GM23338 (cell line): ENCODE measurements at regions not wholly inside any gene's neighbourhood (a gene's known extent, or its start where the extent isn't known, plus 50 kb on each side); places are given as distances from the start of the nearest gene placed in this dataset.

Experiments
- ATAC-seq: fragments of 200-7000 bp; cut with Tn5 transposase; 3 replicates; pipeline ENCODE4 v1.9.1; 2020
- DNase-seq: peaks from one replicate; pipeline ENCODE4 v3.0.0-alpha.2; 2015; ENCODE audit warnings: low spot score
- H2AFZ ChIP-seq: fragments of 200-600 bp; sonication (generic); 2 replicates; pipeline ENCODE4 v1.8.0; 2016; ENCODE audit warnings: antibody characterized with exemption, mild to moderate bottlenecking, moderate library complexity
- H3F3A ChIP-seq: fragments of 200-600 bp; sonication (generic); replicated peaks from 2 replicates; pipeline ENCODE4 v1.8.0; 2017; ENCODE audit warnings: antibody characterized with exemption, mixed run types, low read depth
- H3K27ac ChIP-seq: fragments of 200-600 bp; sonication (generic); 2 replicates; pipeline ENCODE4 v1.6.1; 2016; ENCODE audit warnings: low read depth
- H3K27me3 ChIP-seq: fragments of 200-600 bp; sonication (generic); 2 replicates; pipeline ENCODE4 v1.8.0; 2016; ENCODE audit warnings: mild to moderate bottlenecking, mixed run types, moderate library complexity; ENCODE audit not compliant: insufficient read depth
- H3K36me3 ChIP-seq: fragments of 200-600 bp; sonication (generic); 2 replicates; pipeline ENCODE4 v1.8.0; 2016; ENCODE audit warnings: mild to moderate bottlenecking; ENCODE audit not compliant: insufficient read depth
- H3K4me1 ChIP-seq: fragments of 200-600 bp; sonication (generic); 2 replicates; pipeline ENCODE4 v1.8.0; 2016; ENCODE audit warnings: mild to moderate bottlenecking, moderate library complexity; ENCODE audit not compliant: insufficient read depth
- H3K4me2 ChIP-seq: fragments of 200-600 bp; sonication (generic); 2 replicates; pipeline ENCODE4 v1.7.1; 2017; ENCODE audit warnings: mixed run types
- H3K4me3 ChIP-seq: fragments of 200-600 bp; sonication (generic); 2 replicates; pipeline ENCODE4 v1.6.1; 2016; ENCODE audit warnings: mixed run types
- H3K79me2 ChIP-seq: fragments of 200-600 bp; sonication (generic); replicated peaks from 2 replicates; pipeline ENCODE4 v1.8.0; 2017; ENCODE audit warnings: mild to moderate bottlenecking; ENCODE audit not compliant: insufficient read depth
- H3K9me2 ChIP-seq: fragments of 200-600 bp; sonication (generic); 2 replicates; pipeline ENCODE4 v1.8.0; 2017; ENCODE audit not compliant: insufficient read depth
- H4K20me1 ChIP-seq: fragments of 200-600 bp; sonication (generic); replicated peaks from 2 replicates; pipeline ENCODE4 v1.8.0; 2017; ENCODE audit warnings: mild to moderate bottlenecking; ENCODE audit not compliant: insufficient read depth
- H3K27ac Mint-ChIP-seq: 2 replicates; pipeline ENCODE4 v1.8.0; 2020; ENCODE audit warnings: inconsistent platforms, mild to moderate bottlenecking, moderate library complexity, mixed read lengths
- H3K27me3 Mint-ChIP-seq: 3 replicates; pipeline ENCODE4 v1.8.0; 2022; ENCODE audit warnings: low read depth, mild to moderate bottlenecking, moderate library complexity, mixed read lengths, inconsistent platforms; ENCODE audit not compliant: insufficient read depth, poor library complexity
- H3K36me3 Mint-ChIP-seq: 3 replicates; pipeline ENCODE4 v1.8.0; 2021; ENCODE audit warnings: low read depth, mild to moderate bottlenecking, inconsistent platforms, moderate library complexity, mixed read lengths
- H3K4me1 Mint-ChIP-seq: 3 replicates; pipeline ENCODE4 v1.8.0; 2020; ENCODE audit warnings: mild to moderate bottlenecking, inconsistent platforms, mixed read lengths
- H3K4me3 Mint-ChIP-seq: 3 replicates; pipeline ENCODE4 v1.8.0; 2021; ENCODE audit warnings: moderate library complexity, mild to moderate bottlenecking, inconsistent platforms, mixed read lengths
- H3K9me3 Mint-ChIP-seq: 3 replicates; pipeline ENCODE4 v1.8.0; 2020; ENCODE audit warnings: moderate library complexity, mild to moderate bottlenecking, inconsistent platforms, mixed read lengths
- CREB1 ChIP-seq: fragments of 250-450 bp; sonication (Bioruptor Pico); IDR thresholded peaks from 2 replicates; pipeline ENCODE4 v1.5.0; 2020; ENCODE audit warnings: low read depth, mild to moderate bottlenecking, moderate library complexity
- EZH2 ChIP-seq: fragments of 200-600 bp; sonication (generic); IDR thresholded peaks from one replicate; pipeline ENCODE4 v1.8.0; 2017; ENCODE audit warnings: antibody characterized with exemption, mild to moderate bottlenecking, low read depth; ENCODE audit not compliant: unreplicated experiment
- EZH2phosphoT487 ChIP-seq: fragments of 200-600 bp; sonication (generic); IDR thresholded peaks from one replicate; pipeline ENCODE4 v1.8.1; 2018; ENCODE audit warnings: antibody characterized with exemption; ENCODE audit not compliant: unreplicated experiment
- JUNB ChIP-seq: IDR thresholded peaks from one replicate; pipeline ENCODE4 v1.6.1; 2016; ENCODE audit warnings: antibody characterized with exemption; ENCODE audit not compliant: unreplicated experiment
- NANOG ChIP-seq: IDR thresholded peaks from 2 replicates; pipeline ENCODE4 v1.6.1; 2016; ENCODE audit warnings: antibody characterized with exemption, borderline replicate concordance
- POLR2AphosphoS5 ChIP-seq: IDR thresholded peaks from 2 replicates; pipeline ENCODE4 v1.6.1; 2016; ENCODE audit warnings: antibody characterized with exemption, low read depth
- STAT1 ChIP-seq: IDR thresholded peaks from one replicate; pipeline ENCODE4 v1.6.1; 2016; ENCODE audit warnings: antibody characterized with exemption; ENCODE audit not compliant: unreplicated experiment
- ZNF114 ChIP-seq: fragments of 250-450 bp; sonication (Bioruptor Pico); IDR thresholded peaks from 2 replicates; pipeline ENCODE4 v1.5.0; 2020; ENCODE audit warnings: mild to moderate bottlenecking, moderate library complexity
- ZNF331 ChIP-seq: fragments of 250-450 bp; sonication (Bioruptor Pico); IDR thresholded peaks from 2 replicates; pipeline ENCODE4 v1.5.0; 2020; ENCODE audit warnings: low read depth, mild to moderate bottlenecking, moderate library complexity
- TF ChIP-seq, protein P1 (sequence below), 2 experiments: fragments of 200-600 bp in 1 of 2; sonication (generic) in 1 of 2; conservative IDR thresholded peaks; 2 replicates each; pipeline versions ENCODE4 v1.5.1 to v1.6.1; 2016 to 2017; ENCODE audit warnings: antibody characterized with exemption in 2 of 2, low read depth in 2 of 2, mild to moderate bottlenecking in 2 of 2, moderate library complexity in 1 of 2
- TF ChIP-seq, protein P2 (sequence below): IDR thresholded peaks from 2 replicates; pipeline ENCODE4 v1.6.1; 2016; ENCODE audit warnings: antibody characterized with exemption
- TF ChIP-seq, protein P3 (sequence below): fragments of 250-450 bp; sonication (Bioruptor Pico); IDR thresholded peaks from 2 replicates; pipeline ENCODE4 v1.5.0; 2020; ENCODE audit warnings: mild to moderate bottlenecking, moderate library complexity
- TF ChIP-seq, protein P4 (sequence below): IDR thresholded peaks from one replicate; pipeline ENCODE4 v1.6.1; 2018; ENCODE audit warnings: antibody characterized with exemption; ENCODE audit not compliant: unreplicated experiment

- no peaks in the 10 kb centered on the region for H3F3A ChIP-seq
- TF ChIP-seq, protein P1, sequence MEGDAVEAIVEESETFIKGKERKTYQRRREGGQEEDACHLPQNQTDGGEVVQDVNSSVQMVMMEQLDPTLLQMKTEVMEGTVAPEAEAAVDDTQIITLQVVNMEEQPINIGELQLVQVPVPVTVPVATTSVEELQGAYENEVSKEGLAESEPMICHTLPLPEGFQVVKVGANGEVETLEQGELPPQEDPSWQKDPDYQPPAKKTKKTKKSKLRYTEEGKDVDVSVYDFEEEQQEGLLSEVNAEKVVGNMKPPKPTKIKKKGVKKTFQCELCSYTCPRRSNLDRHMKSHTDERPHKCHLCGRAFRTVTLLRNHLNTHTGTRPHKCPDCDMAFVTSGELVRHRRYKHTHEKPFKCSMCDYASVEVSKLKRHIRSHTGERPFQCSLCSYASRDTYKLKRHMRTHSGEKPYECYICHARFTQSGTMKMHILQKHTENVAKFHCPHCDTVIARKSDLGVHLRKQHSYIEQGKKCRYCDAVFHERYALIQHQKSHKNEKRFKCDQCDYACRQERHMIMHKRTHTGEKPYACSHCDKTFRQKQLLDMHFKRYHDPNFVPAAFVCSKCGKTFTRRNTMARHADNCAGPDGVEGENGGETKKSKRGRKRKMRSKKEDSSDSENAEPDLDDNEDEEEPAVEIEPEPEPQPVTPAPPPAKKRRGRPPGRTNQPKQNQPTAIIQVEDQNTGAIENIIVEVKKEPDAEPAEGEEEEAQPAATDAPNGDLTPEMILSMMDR (conservative IDR thresholded peaks at IDR 0.05; ENCODE audit: low read depth in 2 of 2) = no peak
- TF ChIP-seq STAT1 (no peak), NANOG (no peak), ZNF114 (CRISPR knock-in tag) (no peak), EZH2phosphoT487 (no peak), ZNF331 (CRISPR knock-in tag) (no peak), CREB1 (CRISPR knock-in tag) (no peak), JUNB (no peak), EZH2 (no peak), POLR2AphosphoS5 (no peak)
- TF ChIP-seq, protein P2, sequence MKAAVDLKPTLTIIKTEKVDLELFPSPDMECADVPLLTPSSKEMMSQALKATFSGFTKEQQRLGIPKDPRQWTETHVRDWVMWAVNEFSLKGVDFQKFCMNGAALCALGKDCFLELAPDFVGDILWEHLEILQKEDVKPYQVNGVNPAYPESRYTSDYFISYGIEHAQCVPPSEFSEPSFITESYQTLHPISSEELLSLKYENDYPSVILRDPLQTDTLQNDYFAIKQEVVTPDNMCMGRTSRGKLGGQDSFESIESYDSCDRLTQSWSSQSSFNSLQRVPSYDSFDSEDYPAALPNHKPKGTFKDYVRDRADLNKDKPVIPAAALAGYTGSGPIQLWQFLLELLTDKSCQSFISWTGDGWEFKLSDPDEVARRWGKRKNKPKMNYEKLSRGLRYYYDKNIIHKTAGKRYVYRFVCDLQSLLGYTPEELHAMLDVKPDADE = no peak
- TF ChIP-seq, protein P3, sequence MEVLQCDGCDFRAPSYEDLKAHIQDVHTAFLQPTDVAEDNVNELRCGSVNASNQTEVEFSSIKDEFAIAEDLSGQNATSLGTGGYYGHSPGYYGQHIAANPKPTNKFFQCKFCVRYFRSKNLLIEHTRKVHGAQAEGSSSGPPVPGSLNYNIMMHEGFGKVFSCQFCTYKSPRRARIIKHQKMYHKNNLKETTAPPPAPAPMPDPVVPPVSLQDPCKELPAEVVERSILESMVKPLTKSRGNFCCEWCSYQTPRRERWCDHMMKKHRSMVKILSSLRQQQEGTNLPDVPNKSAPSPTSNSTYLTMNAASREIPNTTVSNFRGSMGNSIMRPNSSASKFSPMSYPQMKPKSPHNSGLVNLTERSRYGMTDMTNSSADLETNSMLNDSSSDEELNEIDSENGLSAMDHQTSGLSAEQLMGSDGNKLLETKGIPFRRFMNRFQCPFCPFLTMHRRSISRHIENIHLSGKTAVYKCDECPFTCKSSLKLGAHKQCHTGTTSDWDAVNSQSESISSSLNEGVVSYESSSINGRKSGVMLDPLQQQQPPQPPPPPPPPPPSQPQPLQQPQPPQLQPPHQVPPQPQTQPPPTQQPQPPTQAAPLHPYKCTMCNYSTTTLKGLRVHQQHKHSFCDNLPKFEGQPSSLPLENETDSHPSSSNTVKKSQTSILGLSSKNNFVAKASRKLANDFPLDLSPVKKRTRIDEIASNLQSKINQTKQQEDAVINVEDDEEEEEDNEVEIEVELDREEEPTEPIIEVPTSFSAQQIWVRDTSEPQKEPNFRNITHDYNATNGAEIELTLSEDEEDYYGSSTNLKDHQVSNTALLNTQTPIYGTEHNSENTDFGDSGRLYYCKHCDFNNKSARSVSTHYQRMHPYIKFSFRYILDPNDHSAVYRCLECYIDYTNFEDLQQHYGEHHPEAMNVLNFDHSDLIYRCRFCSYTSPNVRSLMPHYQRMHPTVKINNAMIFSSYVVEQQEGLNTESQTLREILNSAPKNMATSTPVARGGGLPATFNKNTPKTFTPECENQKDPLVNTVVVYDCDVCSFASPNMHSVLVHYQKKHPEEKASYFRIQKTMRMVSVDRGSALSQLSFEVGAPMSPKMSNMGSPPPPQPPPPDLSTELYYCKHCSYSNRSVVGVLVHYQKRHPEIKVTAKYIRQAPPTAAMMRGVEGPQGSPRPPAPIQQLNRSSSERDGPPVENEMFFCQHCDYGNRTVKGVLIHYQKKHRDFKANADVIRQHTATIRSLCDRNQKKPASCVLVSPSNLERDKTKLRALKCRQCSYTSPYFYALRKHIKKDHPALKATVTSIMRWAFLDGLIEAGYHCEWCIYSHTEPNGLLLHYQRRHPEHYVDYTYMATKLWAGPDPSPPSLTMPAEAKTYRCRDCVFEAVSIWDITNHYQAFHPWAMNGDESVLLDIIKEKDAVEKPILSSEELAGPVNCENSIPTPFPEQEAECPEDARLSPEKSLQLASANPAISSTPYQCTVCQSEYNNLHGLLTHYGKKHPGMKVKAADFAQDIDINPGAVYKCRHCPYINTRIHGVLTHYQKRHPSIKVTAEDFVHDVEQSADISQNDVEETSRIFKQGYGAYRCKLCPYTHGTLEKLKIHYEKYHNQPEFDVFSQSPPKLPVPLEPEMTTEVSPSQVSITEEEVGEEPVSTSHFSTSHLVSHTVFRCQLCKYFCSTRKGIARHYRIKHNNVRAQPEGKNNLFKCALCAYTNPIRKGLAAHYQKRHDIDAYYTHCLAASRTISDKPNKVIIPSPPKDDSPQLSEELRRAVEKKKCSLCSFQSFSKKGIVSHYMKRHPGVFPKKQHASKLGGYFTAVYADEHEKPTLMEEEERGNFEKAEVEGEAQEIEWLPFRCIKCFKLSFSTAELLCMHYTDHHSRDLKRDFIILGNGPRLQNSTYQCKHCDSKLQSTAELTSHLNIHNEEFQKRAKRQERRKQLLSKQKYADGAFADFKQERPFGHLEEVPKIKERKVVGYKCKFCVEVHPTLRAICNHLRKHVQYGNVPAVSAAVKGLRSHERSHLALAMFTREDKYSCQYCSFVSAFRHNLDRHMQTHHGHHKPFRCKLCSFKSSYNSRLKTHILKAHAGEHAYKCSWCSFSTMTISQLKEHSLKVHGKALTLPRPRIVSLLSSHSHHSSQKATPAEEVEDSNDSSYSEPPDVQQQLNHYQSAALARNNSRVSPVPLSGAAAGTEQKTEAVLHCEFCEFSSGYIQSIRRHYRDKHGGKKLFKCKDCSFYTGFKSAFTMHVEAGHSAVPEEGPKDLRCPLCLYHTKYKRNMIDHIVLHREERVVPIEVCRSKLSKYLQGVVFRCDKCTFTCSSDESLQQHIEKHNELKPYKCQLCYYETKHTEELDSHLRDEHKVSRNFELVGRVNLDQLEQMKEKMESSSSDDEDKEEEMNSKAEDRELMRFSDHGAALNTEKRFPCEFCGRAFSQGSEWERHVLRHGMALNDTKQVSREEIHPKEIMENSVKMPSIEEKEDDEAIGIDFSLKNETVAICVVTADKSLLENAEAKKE (CRISPR knock-in tag) = no peak
- TF ChIP-seq, protein P4, sequence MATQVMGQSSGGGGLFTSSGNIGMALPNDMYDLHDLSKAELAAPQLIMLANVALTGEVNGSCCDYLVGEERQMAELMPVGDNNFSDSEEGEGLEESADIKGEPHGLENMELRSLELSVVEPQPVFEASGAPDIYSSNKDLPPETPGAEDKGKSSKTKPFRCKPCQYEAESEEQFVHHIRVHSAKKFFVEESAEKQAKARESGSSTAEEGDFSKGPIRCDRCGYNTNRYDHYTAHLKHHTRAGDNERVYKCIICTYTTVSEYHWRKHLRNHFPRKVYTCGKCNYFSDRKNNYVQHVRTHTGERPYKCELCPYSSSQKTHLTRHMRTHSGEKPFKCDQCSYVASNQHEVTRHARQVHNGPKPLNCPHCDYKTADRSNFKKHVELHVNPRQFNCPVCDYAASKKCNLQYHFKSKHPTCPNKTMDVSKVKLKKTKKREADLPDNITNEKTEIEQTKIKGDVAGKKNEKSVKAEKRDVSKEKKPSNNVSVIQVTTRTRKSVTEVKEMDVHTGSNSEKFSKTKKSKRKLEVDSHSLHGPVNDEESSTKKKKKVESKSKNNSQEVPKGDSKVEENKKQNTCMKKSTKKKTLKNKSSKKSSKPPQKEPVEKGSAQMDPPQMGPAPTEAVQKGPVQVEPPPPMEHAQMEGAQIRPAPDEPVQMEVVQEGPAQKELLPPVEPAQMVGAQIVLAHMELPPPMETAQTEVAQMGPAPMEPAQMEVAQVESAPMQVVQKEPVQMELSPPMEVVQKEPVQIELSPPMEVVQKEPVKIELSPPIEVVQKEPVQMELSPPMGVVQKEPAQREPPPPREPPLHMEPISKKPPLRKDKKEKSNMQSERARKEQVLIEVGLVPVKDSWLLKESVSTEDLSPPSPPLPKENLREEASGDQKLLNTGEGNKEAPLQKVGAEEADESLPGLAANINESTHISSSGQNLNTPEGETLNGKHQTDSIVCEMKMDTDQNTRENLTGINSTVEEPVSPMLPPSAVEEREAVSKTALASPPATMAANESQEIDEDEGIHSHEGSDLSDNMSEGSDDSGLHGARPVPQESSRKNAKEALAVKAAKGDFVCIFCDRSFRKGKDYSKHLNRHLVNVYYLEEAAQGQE = no peak
- ATAC-seq = no peak
- H3K9me2 ChIP-seq = peaks cover 6% of the 10 kb centered on the region; the same call in 1 of the 2 replicates
- H3K36me3 ChIP-seq = no peaks in the 10 kb centered on the region
- no peak overlapping the region for H3K4me3 ChIP-seq
- no peak for DNase-seq
- Mint-ChIP-seq H3K27ac (no peak overlapping the region), H3K4me1 (peaks cover 12% of the 10 kb centered on the region), H3K36me3 (no peaks in the 10 kb centered on the region), H3K4me3 (no peak overlapping the region), H3K27me3 (peaks cover 4% of the 10 kb centered on the region), H3K9me3 (no peaks in the 10 kb centered on the region)
- H3K79me2 ChIP-seq = no peaks in the 10 kb centered on the region
- no peaks in the 10 kb centered on the region for H4K20me1 ChIP-seq
- no peak overlapping the region for H3K27ac ChIP-seq
- no peaks in the 10 kb centered on the region for H3K4me1 ChIP-seq
- no peak overlapping the region for H3K4me2 ChIP-seq
- H2AFZ ChIP-seq = no peak overlapping the region
- no peaks in the 10 kb centered on the region for H3K27me3 ChIP-seq
Measured at GRCh38 chr7:24464861-24465260, 108.4 kb upstream of the PALS2 start.
